ENCODE measurements at regions not wholly inside any gene's neighbourhood (a gene's known extent, or its start where the extent isn't known, plus 50 kb on each side); places are given as distances from the start of the nearest gene placed in this dataset.

DNA sequence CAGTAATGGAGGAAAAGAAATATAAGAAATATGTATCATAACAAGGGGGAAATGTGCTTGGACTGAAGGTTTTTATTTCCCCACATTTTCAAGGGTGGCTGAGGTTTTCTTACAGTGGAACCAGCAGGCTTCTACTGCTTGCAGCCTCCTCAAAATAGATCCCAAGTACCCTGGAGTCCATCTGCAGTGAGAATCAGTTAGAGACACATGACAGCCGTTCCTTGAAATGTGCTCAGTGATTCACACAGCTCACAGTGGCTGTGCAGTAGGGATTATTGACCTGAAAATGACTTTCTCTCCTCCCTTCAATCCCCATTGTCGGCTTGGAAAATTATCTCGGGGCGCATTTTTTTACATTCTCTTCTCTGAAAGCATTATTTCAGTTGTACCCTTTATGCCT is 832.0 kb downstream of the TLR4 start:
- no peak for DNase-seq (ENCODE audit: extremely low read depth, low read depth)

DNA sequence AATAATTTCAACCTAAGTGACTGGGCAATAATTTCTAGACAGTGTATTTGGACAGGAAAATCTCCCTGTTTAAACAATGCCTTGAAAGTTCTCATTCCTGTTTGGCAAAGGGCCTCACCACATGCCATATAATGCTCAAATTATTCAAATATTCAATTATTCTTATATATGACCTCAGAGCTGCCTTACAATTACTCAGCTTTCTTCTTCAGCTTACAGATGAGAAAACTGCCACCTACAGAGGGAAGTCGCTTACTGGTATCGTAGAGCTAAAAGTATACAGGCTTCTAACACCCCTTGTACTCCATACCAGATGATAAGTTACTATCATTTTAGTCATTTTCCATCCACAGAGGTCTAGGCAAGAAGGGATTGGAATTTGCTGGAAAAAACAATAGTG is 830.3 kb downstream of the BRINP1 start:
- no peak for DNase-seq (ENCODE audit: extremely low read depth, low read depth)
- TF ChIP-seq, protein P1, sequence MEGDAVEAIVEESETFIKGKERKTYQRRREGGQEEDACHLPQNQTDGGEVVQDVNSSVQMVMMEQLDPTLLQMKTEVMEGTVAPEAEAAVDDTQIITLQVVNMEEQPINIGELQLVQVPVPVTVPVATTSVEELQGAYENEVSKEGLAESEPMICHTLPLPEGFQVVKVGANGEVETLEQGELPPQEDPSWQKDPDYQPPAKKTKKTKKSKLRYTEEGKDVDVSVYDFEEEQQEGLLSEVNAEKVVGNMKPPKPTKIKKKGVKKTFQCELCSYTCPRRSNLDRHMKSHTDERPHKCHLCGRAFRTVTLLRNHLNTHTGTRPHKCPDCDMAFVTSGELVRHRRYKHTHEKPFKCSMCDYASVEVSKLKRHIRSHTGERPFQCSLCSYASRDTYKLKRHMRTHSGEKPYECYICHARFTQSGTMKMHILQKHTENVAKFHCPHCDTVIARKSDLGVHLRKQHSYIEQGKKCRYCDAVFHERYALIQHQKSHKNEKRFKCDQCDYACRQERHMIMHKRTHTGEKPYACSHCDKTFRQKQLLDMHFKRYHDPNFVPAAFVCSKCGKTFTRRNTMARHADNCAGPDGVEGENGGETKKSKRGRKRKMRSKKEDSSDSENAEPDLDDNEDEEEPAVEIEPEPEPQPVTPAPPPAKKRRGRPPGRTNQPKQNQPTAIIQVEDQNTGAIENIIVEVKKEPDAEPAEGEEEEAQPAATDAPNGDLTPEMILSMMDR (IDR thresholded peaks at IDR 0.05; ENCODE audit: low read depth, low read length) = no peak

More for the DNA sequence above, 832.0 kb downstream of the TLR4 start:
- TF ChIP-seq, protein P1 (IDR thresholded peaks at IDR 0.05; ENCODE audit: low read depth, low read length) = no peak

GRCh38 chr9:118553465-118553864 is 815.8 kb downstream of the BRINP1 start:
- no peak for DNase-seq (ENCODE audit: extremely low read depth, low read depth)
- TF ChIP-seq, protein P1 (IDR thresholded peaks at IDR 0.05; ENCODE audit: low read depth, low read length) = no peak

- no peak for DNase-seq (ENCODE audit: extremely low read depth, low read depth)
- TF ChIP-seq, protein P1 (IDR thresholded peaks at IDR 0.05; ENCODE audit: low read depth, low read length) = no peak
These were observed 814.2 kb downstream of the BRINP1 start for GRCh38 chr9:118554987-118555386.

DNA sequence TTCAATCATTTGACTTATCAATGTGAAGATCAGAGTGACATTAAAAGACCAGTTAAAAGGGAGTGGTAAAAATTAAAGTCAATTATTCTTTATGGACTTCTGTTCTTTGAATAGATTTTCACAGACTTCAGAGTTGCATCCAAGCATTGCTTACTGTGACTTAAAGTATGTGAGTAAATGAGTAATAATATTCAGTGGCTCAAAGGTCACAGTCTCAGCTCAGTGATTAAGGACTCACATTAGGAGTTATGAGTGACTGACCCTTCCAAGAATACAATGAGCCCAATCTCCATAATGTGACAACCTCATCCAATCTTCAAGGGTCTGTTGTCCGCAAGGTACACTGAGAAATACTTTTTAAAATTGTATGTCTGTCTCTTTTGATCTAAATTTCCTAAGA is 811.2 kb downstream of the BRINP1 start:
- TF ChIP-seq, protein P1 (IDR thresholded peaks at IDR 0.05; ENCODE audit: low read depth, low read length) = no peak
- no peak for DNase-seq (ENCODE audit: extremely low read depth, low read depth)

GRCh38 chr9:118558891-118559290 is 810.3 kb downstream of the BRINP1 start:
- TF ChIP-seq, protein P1 (IDR thresholded peaks at IDR 0.05; ENCODE audit: low read depth, low read length) = no peak
- no peak for DNase-seq (ENCODE audit: extremely low read depth, low read depth)

GRCh38 chr9:118561051-118561450 is 808.2 kb downstream of the BRINP1 start:
- DNase-seq (ENCODE audit: extremely low read depth, low read depth) = no peak
- TF ChIP-seq, protein P1 (IDR thresholded peaks at IDR 0.05; ENCODE audit: low read depth, low read length) = no peak

All from AG09319 (cell line).